ENCODE measurements at regions not wholly inside any gene's neighbourhood (a gene's known extent, or its start where the extent isn't known, plus 50 kb on each side); places are given as distances from the start of the nearest gene placed in this dataset.
"Not testable (repeated sequence)": the region's sequence is repeated elsewhere in the genome, so short reads cannot be mapped to it uniquely, and the experiment has no call there.

DNA sequence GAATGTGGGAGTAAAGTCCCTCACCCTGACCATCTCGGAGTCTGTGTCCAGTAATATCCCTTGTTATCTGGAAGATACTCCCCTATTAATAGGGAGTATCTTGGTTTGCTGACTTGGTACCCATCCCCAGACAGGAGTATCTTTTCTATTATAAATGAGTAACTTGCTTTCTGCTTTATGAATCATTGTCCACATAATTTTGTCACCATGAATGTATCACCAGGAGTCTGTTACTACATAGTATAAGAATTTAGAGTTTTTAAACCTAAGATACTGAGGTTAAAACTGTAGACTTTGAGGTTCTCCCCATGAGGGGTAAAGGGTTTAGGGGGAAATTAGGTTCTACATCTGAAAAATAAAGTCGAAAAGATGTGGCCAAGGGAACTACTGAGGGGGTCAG, 175.6 kb downstream of the FCRL5 start:
- H3K27me3 Mint-ChIP-seq (ENCODE audit: low read depth in 2 of 2), result peaks cover 0 to 2% of the 10 kb centered on the region in 2 donors
- Histone ChIP-seq H3K27ac (ENCODE audit: low read length) (no peak overlapping the region), H3K4me3 (ENCODE audit: low read length) (no peak overlapping the region), H3K27me3 (ENCODE audit: control insufficient read depth, insufficient read depth, low read length) (no peaks in the 10 kb centered on the region), H3K9me3 (ENCODE audit: control insufficient read depth, insufficient read depth, low read length) (no peaks in the 10 kb centered on the region), H3K36me3 (ENCODE audit: control insufficient read depth, insufficient read depth, low read length) (no peaks in the 10 kb centered on the region), H3K4me1 (ENCODE audit: control insufficient read depth, insufficient read depth, low read length) (peaks cover 27% of the 10 kb centered on the region)
- no peaks in the 10 kb centered on the region for H3K36me3 Mint-ChIP-seq
- no peak for ATAC-seq
- DNase-seq, result no peak
- peaks cover 34 to 40% of the 10 kb centered on the region in 2 donors for H3K4me1 Mint-ChIP-seq
- intact Hi-C loops (cut with micrococcal nuclease), result loop anchor here (10.0 kb wide), 1 partner anchor 182 kb away; no protein-coding TSS in a partner anchor
- no peak overlapping the region for H3K27ac Mint-ChIP-seq
- TF ChIP-seq, protein P1, sequence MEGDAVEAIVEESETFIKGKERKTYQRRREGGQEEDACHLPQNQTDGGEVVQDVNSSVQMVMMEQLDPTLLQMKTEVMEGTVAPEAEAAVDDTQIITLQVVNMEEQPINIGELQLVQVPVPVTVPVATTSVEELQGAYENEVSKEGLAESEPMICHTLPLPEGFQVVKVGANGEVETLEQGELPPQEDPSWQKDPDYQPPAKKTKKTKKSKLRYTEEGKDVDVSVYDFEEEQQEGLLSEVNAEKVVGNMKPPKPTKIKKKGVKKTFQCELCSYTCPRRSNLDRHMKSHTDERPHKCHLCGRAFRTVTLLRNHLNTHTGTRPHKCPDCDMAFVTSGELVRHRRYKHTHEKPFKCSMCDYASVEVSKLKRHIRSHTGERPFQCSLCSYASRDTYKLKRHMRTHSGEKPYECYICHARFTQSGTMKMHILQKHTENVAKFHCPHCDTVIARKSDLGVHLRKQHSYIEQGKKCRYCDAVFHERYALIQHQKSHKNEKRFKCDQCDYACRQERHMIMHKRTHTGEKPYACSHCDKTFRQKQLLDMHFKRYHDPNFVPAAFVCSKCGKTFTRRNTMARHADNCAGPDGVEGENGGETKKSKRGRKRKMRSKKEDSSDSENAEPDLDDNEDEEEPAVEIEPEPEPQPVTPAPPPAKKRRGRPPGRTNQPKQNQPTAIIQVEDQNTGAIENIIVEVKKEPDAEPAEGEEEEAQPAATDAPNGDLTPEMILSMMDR (IDR thresholded peaks at IDR 0.05), result no peak
- WGBS (ENCODE audit: insufficient coverage), result 65% methylated on average over 1 of the region's 2 CpGs
- H3K9me3 Mint-ChIP-seq, result no peaks in the 10 kb centered on the region
- no peak overlapping the region for H3K4me3 Mint-ChIP-seq

GRCh38 chr1:157372311-157372710, 180.0 kb downstream of the FCRL5 start:
- not testable (repeated sequence) for H3K9me3 Mint-ChIP-seq; H3K9me3 ChIP-seq (ENCODE audit: control insufficient read depth, insufficient read depth, low read length); DNase-seq; H3K27ac ChIP-seq (ENCODE audit: low read length); H3K4me1 ChIP-seq (ENCODE audit: control insufficient read depth, insufficient read depth, low read length); H3K4me1 Mint-ChIP-seq; ATAC-seq; H3K27ac Mint-ChIP-seq; H3K27me3 ChIP-seq (ENCODE audit: control insufficient read depth, insufficient read depth, low read length); H3K36me3 Mint-ChIP-seq; H3K36me3 ChIP-seq (ENCODE audit: control insufficient read depth, insufficient read depth, low read length); H3K4me3 ChIP-seq (ENCODE audit: low read length); H3K4me3 Mint-ChIP-seq
- WGBS (ENCODE audit: insufficient coverage), result 100% methylated on average over 1 of the region's 2 CpGs
- H3K27me3 Mint-ChIP-seq (ENCODE audit: low read depth in 2 of 2), result peaks cover 0 to 10% of the 10 kb centered on the region in 2 donors
- intact Hi-C loops (cut with micrococcal nuclease), result loop anchor here (10.0 kb wide), 1 partner anchor 178 kb away; no protein-coding TSS in a partner anchor

- intact Hi-C loops (cut with micrococcal nuclease), result loop anchor here (10.0 kb wide), 1 partner anchor 177 kb away; no protein-coding TSS in a partner anchor
- TF ChIP-seq, protein P1 (IDR thresholded peaks at IDR 0.05), result no peak
- H3K27ac Mint-ChIP-seq, result no peak overlapping the region
- no peak overlapping the region for H3K4me3 Mint-ChIP-seq
- ATAC-seq (no peak), DNase-seq (no peak)
- Histone ChIP-seq H3K9me3 (ENCODE audit: control insufficient read depth, insufficient read depth, low read length) (no peaks in the 10 kb centered on the region), H3K4me1 (ENCODE audit: control insufficient read depth, insufficient read depth, low read length) (no peaks in the 10 kb centered on the region), H3K36me3 (ENCODE audit: control insufficient read depth, insufficient read depth, low read length) (no peaks in the 10 kb centered on the region), H3K27ac (ENCODE audit: low read length) (no peak overlapping the region), H3K27me3 (ENCODE audit: control insufficient read depth, insufficient read depth, low read length) (no peaks in the 10 kb centered on the region), H3K4me3 (ENCODE audit: low read length) (no peak overlapping the region)
- no peaks in the 10 kb centered on the region for H3K36me3 Mint-ChIP-seq
- H3K27me3 Mint-ChIP-seq (ENCODE audit: low read depth in 2 of 2), result peaks cover 0 to 10% of the 10 kb centered on the region in 2 donors
- WGBS (ENCODE audit: insufficient coverage), result 98% methylated on average over 3 of the region's 3 CpGs
- H3K9me3 Mint-ChIP-seq, result no peaks in the 10 kb centered on the region
- H3K4me1 Mint-ChIP-seq, result peaks cover 0 to 2% of the 10 kb centered on the region in 2 donors
These were observed 180.5 kb downstream of the FCRL5 start for GRCh38 chr1:157371826-157372225.

GRCh38 chr1:157371221-157371620, 181.1 kb downstream of the FCRL5 start:
- Mint-ChIP-seq H3K27me3 (ENCODE audit: low read depth in 2 of 2) (peaks cover 0 to 10% of the 10 kb centered on the region in 2 donors), H3K27ac (no peak overlapping the region), H3K4me3 (no peak overlapping the region), H3K4me1 (no peaks in the 10 kb centered on the region), H3K9me3 (no peaks in the 10 kb centered on the region), H3K36me3 (no peaks in the 10 kb centered on the region)
- Histone ChIP-seq H3K4me3 (ENCODE audit: low read length) (no peak overlapping the region), H3K27ac (ENCODE audit: low read length) (no peak overlapping the region), H3K4me1 (ENCODE audit: control insufficient read depth, insufficient read depth, low read length) (no peaks in the 10 kb centered on the region), H3K9me3 (ENCODE audit: control insufficient read depth, insufficient read depth, low read length) (no peaks in the 10 kb centered on the region), H3K27me3 (ENCODE audit: control insufficient read depth, insufficient read depth, low read length) (no peaks in the 10 kb centered on the region), H3K36me3 (ENCODE audit: control insufficient read depth, insufficient read depth, low read length) (no peaks in the 10 kb centered on the region)
- TF ChIP-seq, protein P1 (IDR thresholded peaks at IDR 0.05), result no peak
- DNase-seq, result no peak
- intact Hi-C loops (cut with micrococcal nuclease), result loop anchor here (10.0 kb wide), 1 partner anchor 176 kb away; no protein-coding TSS in a partner anchor
- ATAC-seq, result no peak
